PC-3 (cell line): ENCODE measurements at regions not wholly inside any gene's neighbourhood (a gene's known extent, or its start where the extent isn't known, plus 50 kb on each side); places are given as distances from the start of the nearest gene placed in this dataset.

Source experiments
- ATAC-seq: fragments of 200-7000 bp; cut with Tn5 transposase; 2 replicates; pipeline ENCODE4 v1.9.1; 2020; ENCODE audit warnings: mild to moderate bottlenecking, moderate library complexity
- BruUV-seq: library from RNA; stranded (reverse); fragments of 400-500 nt; replicated peaks from 2 replicates; lab custom pipeline; 2021; lab: Mats Ljungman, UMichigan
- CTCF ChIA-PET: fragments of 300-600 bp; sonication (Branson Sonifier 250); formaldehyde crosslinking; loops from one replicate; lab custom pipeline; 2022; ENCODE audit warnings: antibody characterized with exemption; lab: Charles Lee
- POLR2A ChIA-PET: fragments of 300-600 bp; sonication (Branson Sonifier 250); formaldehyde crosslinking; loops from one replicate; lab custom pipeline; 2022; ENCODE audit warnings: antibody characterized with exemption; ENCODE audit not compliant: unreplicated experiment; lab: Charles Lee
- DNase-seq: peaks from one replicate; pipeline ENCODE4 v3.0.0-alpha.2; 2015
- H2AFZ ChIP-seq: fragments of 300-600 bp; sonication (generic); 2 replicates; pipeline ENCODE4 v1.6.0; 2016; ENCODE audit warnings: antibody characterized with exemption, low read length
- H3F3A ChIP-seq: fragments of 300-600 bp; sonication (generic); one replicate; pipeline ENCODE4 v1.6.0; 2017; ENCODE audit warnings: antibody characterized with exemption, low read length, control low read depth, mild to moderate bottlenecking; ENCODE audit not compliant: unreplicated experiment
- H3K27ac ChIP-seq: fragments of 300-600 bp; sonication (generic); 2 replicates; pipeline ENCODE4 v1.5.1; 2016; ENCODE audit warnings: mild to moderate bottlenecking, low read length
- H3K27me3 ChIP-seq: fragments of 300-600 bp; sonication (generic); 2 replicates; pipeline ENCODE4 v1.6.1; 2016; ENCODE audit warnings: low read length, mixed read lengths
- H3K36me3 ChIP-seq: fragments of 300-600 bp; sonication (generic); 2 replicates; pipeline ENCODE4 v1.6.1; 2016; ENCODE audit warnings: low read depth, mixed run types, low read length, mixed read lengths
- H3K4me1 ChIP-seq: fragments of 300-600 bp; sonication (generic); 2 replicates; pipeline ENCODE4 v1.5.1; 2016; ENCODE audit warnings: low read length; ENCODE audit not compliant: insufficient read depth
- H3K4me2 ChIP-seq: fragments of 300-600 bp; sonication (generic); 2 replicates; pipeline ENCODE4 v1.6.0; 2016; ENCODE audit warnings: low read length
- H3K4me3 ChIP-seq: fragments of 300-600 bp; sonication (generic); 2 replicates; pipeline ENCODE4 v1.5.1; 2016; ENCODE audit warnings: mild to moderate bottlenecking, low read length, mixed read lengths
- H3K79me2 ChIP-seq: fragments of 300-600 bp; sonication (generic); 2 replicates; pipeline ENCODE4 v1.6.1; 2017; ENCODE audit warnings: low read length, mixed read lengths
- H3K9ac ChIP-seq: fragments of 300-600 bp; sonication (generic); 2 replicates; pipeline ENCODE4 v1.6.0; 2016; ENCODE audit warnings: mild to moderate bottlenecking, low read length
- H3K9me2 ChIP-seq: fragments of 300-600 bp; sonication (generic); replicated peaks from 2 replicates; pipeline ENCODE4 v1.6.1; 2016; ENCODE audit warnings: mixed run types, low read length, mixed read lengths
- H3K9me3 ChIP-seq: fragments of 300-600 bp; sonication (generic); 2 replicates; pipeline ENCODE4 v1.6.1; 2016; ENCODE audit warnings: low read length, mixed read lengths
- H4K20me1 ChIP-seq: fragments of 300-600 bp; sonication (generic); 2 replicates; pipeline ENCODE4 v1.6.1; 2016; ENCODE audit warnings: low read length, mixed read lengths
- EZH2 ChIP-seq: fragments of 300-600 bp; sonication (generic); IDR thresholded peaks from one replicate; pipeline ENCODE4 v1.6.1; 2017; ENCODE audit warnings: antibody characterized with exemption, mild to moderate bottlenecking, low read length; ENCODE audit not compliant: unreplicated experiment
- EZH2phosphoT487 ChIP-seq: fragments of 300-600 bp; sonication (generic); IDR thresholded peaks from 2 replicates; pipeline ENCODE4 v1.6.1; 2018; ENCODE audit warnings: mild to moderate bottlenecking, antibody characterized with exemption, low read length, borderline replicate concordance
- intact Hi-C: fragments of 100-400 bp; cut with micrococcal nuclease; formaldehyde crosslinking; loops from 2 replicates; pipeline ENCODE4 v1.9.0; 2023
- TF ChIP-seq, protein P1 (sequence below): fragments of 300-600 bp; sonication (generic); conservative IDR thresholded peaks from 2 replicates; pipeline ENCODE4 v1.5.1; 2017; ENCODE audit warnings: antibody characterized with exemption, low read depth, mild to moderate bottlenecking, low read length

DNA sequence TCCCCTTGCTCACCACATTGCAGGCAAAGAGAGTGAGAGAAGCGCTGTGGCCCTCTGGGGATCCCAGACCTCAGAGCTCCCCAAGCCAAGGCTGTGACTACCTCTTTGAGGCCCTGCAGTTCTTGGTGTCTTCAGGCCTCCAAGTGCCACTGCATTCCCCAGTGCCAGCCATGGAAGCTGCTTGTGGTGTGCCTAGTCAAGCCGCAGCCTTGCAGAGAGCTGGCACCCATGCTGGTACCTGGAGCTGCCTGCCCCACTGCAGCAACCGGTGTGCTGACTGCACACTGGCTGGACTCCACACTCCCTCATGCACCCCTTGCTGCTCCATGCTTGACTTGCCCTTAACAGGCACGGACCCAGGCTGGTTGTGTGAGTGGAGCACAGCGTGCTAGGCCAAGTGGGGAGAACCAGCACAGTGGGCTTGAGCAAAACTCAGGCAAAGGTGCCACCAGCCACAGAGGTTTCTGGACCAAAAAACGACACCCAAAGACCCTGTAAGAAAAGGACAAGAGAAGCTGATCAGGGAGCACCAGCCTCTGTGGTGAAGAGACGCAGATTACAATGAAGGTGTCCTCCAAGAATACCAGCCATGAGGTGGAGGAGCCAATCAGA, 113.5 kb upstream of the TMEM18 start:
- TF ChIP-seq EZH2phosphoT487 (no peak), EZH2 (no peak)
- H3K27ac ChIP-seq: no peak overlapping the region
- ChIA-PET CTCF (no interaction called here), POLR2A (no interaction called here)
- H3K36me3 ChIP-seq: no peaks in the 10 kb centered on the region
- peaks cover 81% of the 10 kb centered on the region for H3K27me3 ChIP-seq
- H2AFZ ChIP-seq: no peak overlapping the region
- DNase-seq (no peak), ATAC-seq (no peak)
- H3K4me2 ChIP-seq: no peak overlapping the region
- H4K20me1 ChIP-seq: no peaks in the 10 kb centered on the region
- no peaks in the 10 kb centered on the region for H3F3A ChIP-seq
- H3K9me3 ChIP-seq: 0 out of 2 replicates have a peak, but pooled peaks cover 3% of the 10 kb centered on the region
- no peak overlapping the region for H3K9ac ChIP-seq
- H3K4me3 ChIP-seq: no peak overlapping the region
- H3K79me2 ChIP-seq: no peaks in the 10 kb centered on the region
- no peaks in the 10 kb centered on the region for H3K9me2 ChIP-seq
- no TSS peak for BruUV-seq
- intact Hi-C loops: no loop called here
- H3K4me1 ChIP-seq: no peaks in the 10 kb centered on the region

DNA sequence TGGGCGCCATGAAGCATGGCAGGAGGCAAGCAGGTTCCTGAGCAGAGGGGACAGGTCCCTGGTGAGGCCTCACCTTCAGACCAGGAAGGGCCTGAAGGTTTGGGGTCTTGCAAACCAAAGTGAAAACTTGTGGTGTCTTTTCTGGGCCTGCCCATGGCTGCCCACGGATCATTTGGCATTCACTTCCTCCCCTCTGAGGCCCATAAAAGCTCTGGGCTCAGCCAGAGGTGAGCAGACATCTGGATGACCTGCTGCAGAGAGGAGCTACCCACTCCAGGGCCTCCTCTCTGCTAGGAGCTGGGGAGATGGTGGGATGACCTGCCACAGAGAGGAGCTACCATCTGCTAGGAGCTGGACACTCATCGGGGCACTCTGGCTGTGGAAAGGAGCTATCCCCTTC, 112.9 kb upstream of the TMEM18 start:
- Histone ChIP-seq H3K36me3 (no peaks in the 10 kb centered on the region), H2AFZ (no peak overlapping the region), H3F3A (no peaks in the 10 kb centered on the region), H3K9me3 (0 out of 2 replicates have a peak, but pooled peaks cover 3% of the 10 kb centered on the region), H3K9ac (no peak overlapping the region), H3K4me2 (no peak overlapping the region), H3K27ac (no peak overlapping the region), H3K79me2 (no peaks in the 10 kb centered on the region), H3K27me3 (peaks cover 81% of the 10 kb centered on the region), H3K4me3 (no peak overlapping the region), H3K9me2 (no peaks in the 10 kb centered on the region), H4K20me1 (no peaks in the 10 kb centered on the region), H3K4me1 (no peaks in the 10 kb centered on the region)
- TF ChIP-seq EZH2: no peak
- TF ChIP-seq EZH2phosphoT487: no peak
- TF ChIP-seq, protein P1, sequence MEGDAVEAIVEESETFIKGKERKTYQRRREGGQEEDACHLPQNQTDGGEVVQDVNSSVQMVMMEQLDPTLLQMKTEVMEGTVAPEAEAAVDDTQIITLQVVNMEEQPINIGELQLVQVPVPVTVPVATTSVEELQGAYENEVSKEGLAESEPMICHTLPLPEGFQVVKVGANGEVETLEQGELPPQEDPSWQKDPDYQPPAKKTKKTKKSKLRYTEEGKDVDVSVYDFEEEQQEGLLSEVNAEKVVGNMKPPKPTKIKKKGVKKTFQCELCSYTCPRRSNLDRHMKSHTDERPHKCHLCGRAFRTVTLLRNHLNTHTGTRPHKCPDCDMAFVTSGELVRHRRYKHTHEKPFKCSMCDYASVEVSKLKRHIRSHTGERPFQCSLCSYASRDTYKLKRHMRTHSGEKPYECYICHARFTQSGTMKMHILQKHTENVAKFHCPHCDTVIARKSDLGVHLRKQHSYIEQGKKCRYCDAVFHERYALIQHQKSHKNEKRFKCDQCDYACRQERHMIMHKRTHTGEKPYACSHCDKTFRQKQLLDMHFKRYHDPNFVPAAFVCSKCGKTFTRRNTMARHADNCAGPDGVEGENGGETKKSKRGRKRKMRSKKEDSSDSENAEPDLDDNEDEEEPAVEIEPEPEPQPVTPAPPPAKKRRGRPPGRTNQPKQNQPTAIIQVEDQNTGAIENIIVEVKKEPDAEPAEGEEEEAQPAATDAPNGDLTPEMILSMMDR: no peak
- DNase-seq: no peak
- intact Hi-C loops: no loop called here
- POLR2A ChIA-PET: no interaction called here
- ATAC-seq: no peak
- no TSS peak for BruUV-seq
- CTCF ChIA-PET: no interaction called here

DNA sequence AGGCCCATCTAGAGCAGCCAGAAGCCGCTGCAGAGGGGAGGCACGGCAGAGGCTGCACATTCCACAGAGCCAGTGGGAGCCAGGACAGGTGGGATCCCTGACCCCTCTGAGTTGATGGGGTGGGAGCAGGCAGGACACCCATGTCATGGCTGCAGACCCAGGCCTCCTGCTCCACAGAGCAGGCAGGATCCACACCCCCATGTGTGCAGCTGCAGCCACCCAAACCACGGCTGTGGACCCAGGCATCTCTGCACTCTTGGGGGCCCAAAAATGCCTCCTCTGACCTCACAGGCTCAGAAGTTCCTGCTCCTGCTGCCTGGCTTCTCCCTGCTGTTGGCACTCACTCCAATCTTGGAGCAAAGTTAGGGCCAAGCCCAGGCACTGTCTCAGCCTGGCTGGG, 112.3 kb upstream of the TMEM18 start:
- H3K9me3 ChIP-seq: 0 out of 2 replicates have a peak, but pooled peaks cover 3% of the 10 kb centered on the region
- H3K9me2 ChIP-seq: no peaks in the 10 kb centered on the region
- no peak overlapping the region for H2AFZ ChIP-seq
- peaks cover 81% of the 10 kb centered on the region for H3K27me3 ChIP-seq
- no peaks in the 10 kb centered on the region for H3K36me3 ChIP-seq
- intact Hi-C loops: no loop called here
- H3K27ac ChIP-seq: no peak overlapping the region
- no peak overlapping the region for H3K4me3 ChIP-seq
- DNase-seq (no peak), ATAC-seq (no peak)
- POLR2A ChIA-PET: no interaction called here
- H4K20me1 ChIP-seq: no peaks in the 10 kb centered on the region
- H3K4me1 ChIP-seq: no peaks in the 10 kb centered on the region
- no peak for TF ChIP-seq EZH2
- TF ChIP-seq, protein P1: no peak
- no peak for TF ChIP-seq EZH2phosphoT487
- H3K9ac ChIP-seq: no peak overlapping the region
- CTCF ChIA-PET: no interaction called here
- H3K4me2 ChIP-seq: no peak overlapping the region
- H3K79me2 ChIP-seq: no peaks in the 10 kb centered on the region
- H3F3A ChIP-seq: no peaks in the 10 kb centered on the region
- BruUV-seq: no TSS peak
